ENCODE measurements at regions not wholly inside any gene's neighbourhood (a gene's known extent, or its start where the extent isn't known, plus 50 kb on each side); places are given as distances from the start of the nearest gene placed in this dataset.
"Not testable (repeated sequence)": the region's sequence is repeated elsewhere in the genome, so short reads cannot be mapped to it uniquely, and the experiment has no call there.

DNA sequence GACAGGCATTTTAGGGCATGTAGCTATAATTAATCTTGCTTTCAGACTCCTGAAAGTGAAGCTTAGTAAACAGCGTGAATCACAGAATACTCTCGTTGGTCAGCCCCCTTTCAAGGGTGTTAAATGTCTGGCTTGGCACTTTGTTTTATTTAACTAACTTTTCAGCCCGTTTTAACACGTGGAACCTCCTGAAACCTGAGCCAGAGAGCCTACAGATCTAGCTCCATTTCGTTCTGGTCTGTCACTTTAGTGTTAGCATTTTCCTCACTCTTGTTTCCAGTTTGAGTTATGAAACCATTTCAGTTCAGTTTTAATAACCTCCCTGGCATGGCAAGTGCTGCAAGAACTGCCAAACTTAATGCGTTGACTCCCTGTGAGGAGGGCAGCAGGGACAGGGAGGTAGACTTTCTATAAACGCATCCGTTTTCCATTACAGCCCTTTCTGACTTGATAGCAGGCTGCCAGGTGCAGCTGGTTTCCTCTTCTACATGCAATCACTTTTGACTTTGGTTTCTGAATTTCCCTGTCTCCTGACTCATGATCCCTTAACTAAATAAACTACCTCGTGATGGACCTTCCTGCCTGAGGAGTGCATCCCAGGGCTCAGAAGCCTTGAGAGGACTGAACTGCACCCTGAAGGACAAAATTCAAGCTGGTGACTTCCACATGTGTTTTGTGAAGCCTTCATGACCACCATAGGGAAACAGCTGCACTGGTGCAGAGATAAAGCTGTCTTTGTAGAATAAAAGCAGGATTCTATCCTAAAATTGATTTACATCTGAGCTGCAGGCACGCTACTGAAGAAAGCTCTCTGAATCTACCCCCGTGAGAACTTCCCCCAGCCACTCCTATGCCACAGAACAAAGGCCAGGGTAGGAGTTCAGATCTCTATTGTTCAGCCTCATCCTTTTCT is 192.6 kb downstream of the DLEU7 start:
- Histone ChIP-seq H3K27ac (no peak overlapping the region), H3K9me3 (no peaks in the 10 kb centered on the region), H3K27me3 (no peaks in the 10 kb centered on the region), H3K36me3 (no peaks in the 10 kb centered on the region), H3K4me1 (ENCODE audit: control insufficient read depth in 1 of 2, insufficient read depth in 1 of 2, low read depth in 1 of 2, low read length in 1 of 2) (peaks cover 6 to 9% of the 10 kb centered on the region in 2 experiments), H3K4me3 (ENCODE audit: low read depth in 1 of 2, low read length in 1 of 2) (no peak overlapping the region)
- TF ChIP-seq, protein P1, sequence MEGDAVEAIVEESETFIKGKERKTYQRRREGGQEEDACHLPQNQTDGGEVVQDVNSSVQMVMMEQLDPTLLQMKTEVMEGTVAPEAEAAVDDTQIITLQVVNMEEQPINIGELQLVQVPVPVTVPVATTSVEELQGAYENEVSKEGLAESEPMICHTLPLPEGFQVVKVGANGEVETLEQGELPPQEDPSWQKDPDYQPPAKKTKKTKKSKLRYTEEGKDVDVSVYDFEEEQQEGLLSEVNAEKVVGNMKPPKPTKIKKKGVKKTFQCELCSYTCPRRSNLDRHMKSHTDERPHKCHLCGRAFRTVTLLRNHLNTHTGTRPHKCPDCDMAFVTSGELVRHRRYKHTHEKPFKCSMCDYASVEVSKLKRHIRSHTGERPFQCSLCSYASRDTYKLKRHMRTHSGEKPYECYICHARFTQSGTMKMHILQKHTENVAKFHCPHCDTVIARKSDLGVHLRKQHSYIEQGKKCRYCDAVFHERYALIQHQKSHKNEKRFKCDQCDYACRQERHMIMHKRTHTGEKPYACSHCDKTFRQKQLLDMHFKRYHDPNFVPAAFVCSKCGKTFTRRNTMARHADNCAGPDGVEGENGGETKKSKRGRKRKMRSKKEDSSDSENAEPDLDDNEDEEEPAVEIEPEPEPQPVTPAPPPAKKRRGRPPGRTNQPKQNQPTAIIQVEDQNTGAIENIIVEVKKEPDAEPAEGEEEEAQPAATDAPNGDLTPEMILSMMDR (IDR thresholded peaks at IDR 0.05), result no peak

DNA sequence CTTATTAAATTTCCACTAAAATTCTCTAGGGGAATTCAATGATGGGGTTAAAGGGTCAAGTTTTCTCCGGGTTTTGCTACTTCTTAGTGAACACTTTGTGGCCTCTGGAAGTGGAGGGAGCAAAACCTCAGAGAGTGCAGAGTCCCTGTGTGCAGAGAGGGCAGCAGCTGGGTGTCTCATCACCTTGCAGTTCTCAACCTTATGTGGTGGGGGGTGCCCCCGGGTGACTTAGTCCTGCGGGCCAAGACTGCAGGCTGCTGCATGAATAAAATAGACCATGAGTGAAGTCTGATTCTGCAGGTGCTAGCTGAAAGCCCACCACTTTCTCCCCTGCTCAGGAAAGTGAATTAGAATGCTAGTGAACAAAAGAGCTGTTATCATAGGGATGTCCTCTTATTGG is 191.6 kb downstream of the DLEU7 start:
- TF ChIP-seq, protein P1 (IDR thresholded peaks at IDR 0.05), result no peak
- Histone ChIP-seq H3K4me3 (ENCODE audit: low read depth in 1 of 2, low read length in 1 of 2) (no peak overlapping the region), H3K36me3 (no peaks in the 10 kb centered on the region), H3K4me1 (ENCODE audit: control insufficient read depth in 1 of 2, insufficient read depth in 1 of 2, low read depth in 1 of 2, low read length in 1 of 2) (peaks cover 6 to 9% of the 10 kb centered on the region in 2 experiments), H3K27me3 (no peaks in the 10 kb centered on the region), H3K27ac (no peak overlapping the region), H3K9me3 (no peaks in the 10 kb centered on the region)

DNA sequence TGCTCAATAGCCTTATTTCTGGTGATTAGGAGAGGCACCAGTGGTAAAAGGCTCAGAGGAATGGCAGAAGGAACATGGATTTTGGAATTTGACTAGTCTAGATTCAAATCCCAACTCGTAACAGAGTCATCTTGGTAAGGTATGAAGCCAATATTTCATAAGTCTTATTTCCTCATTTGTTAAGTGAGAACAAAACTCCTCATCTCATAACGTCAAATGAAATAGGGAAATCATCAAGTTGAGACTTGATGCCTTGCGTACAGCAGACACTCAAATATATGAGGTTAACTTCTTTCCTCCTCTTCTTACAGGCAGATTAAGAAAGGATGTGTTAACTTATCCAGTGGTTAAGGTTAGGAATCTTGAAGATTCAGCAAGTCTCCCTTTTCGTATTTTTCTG is 189.2 kb downstream of the DLEU7 start:
- Histone ChIP-seq H3K4me1 (ENCODE audit: control insufficient read depth in 1 of 2, insufficient read depth in 1 of 2, low read depth in 1 of 2, low read length in 1 of 2) (peaks cover 6 to 9% of the 10 kb centered on the region in 2 experiments), H3K36me3 (no peaks in the 10 kb centered on the region), H3K27ac (no peak overlapping the region), H3K9me3 (no peaks in the 10 kb centered on the region), H3K27me3 (no peaks in the 10 kb centered on the region), H3K4me3 (ENCODE audit: low read depth in 1 of 2, low read length in 1 of 2) (no peak overlapping the region)
- TF ChIP-seq, protein P1 (IDR thresholded peaks at IDR 0.05), result no peak

DNA sequence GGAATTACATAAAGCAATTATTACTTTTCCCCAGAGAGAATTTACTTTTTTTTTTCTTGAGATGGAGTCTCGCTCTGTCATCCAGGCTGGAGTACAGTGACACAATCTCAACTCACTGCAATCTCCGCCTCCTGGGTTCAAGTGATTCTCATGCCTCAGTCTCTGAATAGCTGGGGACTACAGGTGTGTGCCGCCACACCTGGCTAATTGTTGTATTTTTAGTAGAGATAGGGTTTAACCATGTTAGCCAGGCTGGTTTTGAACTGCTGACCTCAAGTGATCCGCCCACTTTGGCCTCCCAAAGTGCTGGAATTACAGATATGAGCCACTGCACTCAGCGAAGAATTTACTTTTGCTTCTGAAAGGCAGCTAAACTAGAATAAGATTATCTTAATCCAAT is 181.6 kb downstream of the DLEU7 start:
- not testable (repeated sequence) for H3K4me3 ChIP-seq (ENCODE audit: low read depth in 1 of 2, low read length in 1 of 2); H3K27me3 ChIP-seq; H3K36me3 ChIP-seq; H3K4me1 ChIP-seq (ENCODE audit: control insufficient read depth in 1 of 2, insufficient read depth in 1 of 2, low read depth in 1 of 2, low read length in 1 of 2); H3K9me3 ChIP-seq; H3K27ac ChIP-seq

DNA sequence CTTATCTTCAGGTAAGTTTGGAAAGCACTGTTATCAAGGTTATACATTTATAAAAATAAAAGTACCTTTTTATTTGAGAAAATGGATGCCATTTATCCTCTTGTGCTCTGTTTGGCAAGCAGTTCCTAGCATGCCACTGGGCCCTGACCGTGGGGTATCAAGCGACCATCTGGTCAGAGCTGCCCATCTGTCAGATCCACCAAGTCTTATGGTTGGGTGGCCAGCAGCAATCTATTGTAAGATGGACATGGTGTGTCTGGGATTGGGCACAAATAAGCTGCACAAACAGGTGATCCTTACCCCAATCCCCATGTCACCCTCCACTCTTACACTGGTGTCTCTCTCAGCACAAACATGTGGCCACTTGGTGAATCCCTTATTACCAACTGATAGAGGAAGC is 178.5 kb downstream of the DLEU7 start:
- TF ChIP-seq, protein P1 (IDR thresholded peaks at IDR 0.05), result no peak
- Histone ChIP-seq H3K27me3 (no peaks in the 10 kb centered on the region), H3K4me1 (ENCODE audit: control insufficient read depth in 1 of 2, insufficient read depth in 1 of 2, low read depth in 1 of 2, low read length in 1 of 2) (peaks cover 20 to 21% of the 10 kb centered on the region in 2 experiments)

DNA sequence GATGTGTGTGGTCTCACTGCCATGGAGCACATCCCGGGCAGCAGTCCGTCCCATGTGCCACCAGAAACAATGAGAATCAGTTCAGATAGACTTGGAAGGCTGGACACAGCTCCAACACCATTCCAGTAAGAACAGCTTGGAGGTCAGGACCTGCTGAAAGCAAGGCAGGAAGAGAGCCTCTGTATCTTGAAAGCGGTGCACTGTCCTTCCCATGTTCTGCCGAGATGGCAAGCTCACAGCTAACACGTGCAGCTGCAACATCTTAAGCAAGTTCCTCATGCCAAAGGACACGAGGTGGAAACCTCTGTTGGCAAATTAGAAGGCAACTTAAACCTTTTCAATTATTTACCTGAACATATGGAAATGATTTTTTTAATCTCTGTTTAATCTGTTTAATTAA is 175.4 kb downstream of the DLEU7 start:
- Histone ChIP-seq H3K27ac (no peak overlapping the region), H3K36me3 (no peaks in the 10 kb centered on the region), H3K4me3 (ENCODE audit: low read depth in 1 of 2, low read length in 1 of 2) (no peak overlapping the region), H3K4me1 (ENCODE audit: control insufficient read depth in 1 of 2, insufficient read depth in 1 of 2, low read depth in 1 of 2, low read length in 1 of 2) (peaks cover 20 to 21% of the 10 kb centered on the region in 2 experiments), H3K27me3 (no peaks in the 10 kb centered on the region), H3K9me3 (peaks cover 9% of the 10 kb centered on the region)
- TF ChIP-seq, protein P1 (IDR thresholded peaks at IDR 0.05), result no peak

More for the DNA sequence above, 178.5 kb downstream of the DLEU7 start:
- Histone ChIP-seq H3K27ac (no peak overlapping the region), H3K4me3 (ENCODE audit: low read depth in 1 of 2, low read length in 1 of 2) (no peak overlapping the region), H3K9me3 (peaks cover 9% of the 10 kb centered on the region), H3K36me3 (no peaks in the 10 kb centered on the region)
